HCT116 (cell line): ENCODE measurements at regions not wholly inside any gene's neighbourhood (a gene's known extent, or its start where the extent isn't known, plus 50 kb on each side); places are given as distances from the start of the nearest gene placed in this dataset.

ENCODE experiments used
- ATAC-seq: fragments of 200-7000 bp; cut with Tn5 transposase; 2 replicates; pipeline ENCODE4 v1.9.1; 2020; ENCODE audit warnings: mild to moderate bottlenecking, moderate library complexity
- BruUV-seq: library from RNA; stranded (reverse); fragments of 400-500 nt; replicated peaks from 2 replicates; lab custom pipeline; 2021; lab: Mats Ljungman, UMichigan
- CTCF ChIA-PET: fragments of 300-600 bp; sonication (Branson Sonifier 250); formaldehyde crosslinking; loops from one replicate; lab custom pipeline; 2021; ENCODE audit warnings: antibody characterized with exemption; lab: Charles Lee
- POLR2A ChIA-PET: fragments of 300-600, 350-600 bp; sonication (Branson Sonifier 250); formaldehyde crosslinking; loops from one replicate; lab custom pipeline; 2021; ENCODE audit warnings: antibody characterized with exemption; lab: Charles Lee
- RAD21 ChIA-PET, 2 experiments: fragments of 300-600 bp; sonication (Branson Sonifier 250); formaldehyde crosslinking; loops; one replicate each; lab custom pipeline; 2023; ENCODE audit warnings: low total read pairs in 2 of 2; ENCODE audit not compliant: uncharacterized antibody in 2 of 2, unreplicated experiment in 2 of 2, low non-redundant PET in 1 of 2; lab: Charles Lee
- DNase-seq: peaks from one replicate; pipeline ENCODE4 v3.0.0-alpha.2; 2010; ENCODE audit warnings: low read depth, low spot score
- H2AFZ ChIP-seq: fragments of 200-600 bp; shearing (Covaris generic), sonication (generic); 2 replicates; pipeline ENCODE4 v1.6.1; 2017; ENCODE audit warnings: low read depth, mixed run types, mixed read lengths, antibody characterized with exemption, low read length; ENCODE audit not compliant: poor library complexity, severe bottlenecking
- H3K27ac ChIP-seq: 2 replicates; pipeline ENCODE4 v1.5.1; 2012; ENCODE audit warnings: low read depth, low read length
- H3K27me3 ChIP-seq: fragments of 200-600 bp; sonication (generic); 2 replicates; pipeline ENCODE4 v1.6.1; 2016; ENCODE audit warnings: mixed run types, low read length, mixed read lengths; ENCODE audit not compliant: insufficient read depth
- H3K36me3 ChIP-seq, 2 experiments: fragments of 200-500 bp in 1 of 2; fragments of 200-600 bp in 1 of 2; sonication (Bioruptor generic) in 1 of 2; sonication (generic) in 1 of 2; 2 replicates each; pipeline versions ENCODE4 v1.5.1 to v1.6.1; 2014 to 2016; ENCODE audit warnings: low read length in 2 of 2, inconsistent platforms in 1 of 2, mixed read lengths in 1 of 2, mixed run types in 1 of 2; ENCODE audit not compliant: insufficient read depth in 2 of 2, control insufficient read depth in 1 of 2
- H3K4me1 ChIP-seq, 2 experiments: fragments of 200-600 bp in 1 of 2; sonication (generic) in 1 of 2; 2 replicates each; pipeline versions ENCODE4 v1.5.1 to v1.6.1; 2012 to 2017; ENCODE audit warnings: low read length in 2 of 2, inconsistent platforms in 1 of 2, mild to moderate bottlenecking in 1 of 2, mixed read lengths in 1 of 2, mixed run types in 1 of 2, moderate library complexity in 1 of 2; ENCODE audit not compliant: insufficient read depth in 2 of 2, control insufficient read depth in 1 of 2
- H3K4me2 ChIP-seq: fragments of 200-600 bp; sonication (generic); 2 replicates; pipeline ENCODE4 v1.6.1; 2017; ENCODE audit warnings: mixed run types, low read length, mixed read lengths
- H3K4me3 ChIP-seq, 2 experiments: fragments of 200-600 bp in 1 of 2; sonication (generic) in 1 of 2; replicated peaks in 1 of 2; 2 replicates each; pipeline ENCODE4 v1.5.1; 2011 to 2016; ENCODE audit warnings: low read length in 2 of 2, control low read depth in 1 of 2, low read depth in 1 of 2, mild to moderate bottlenecking in 1 of 2, mixed read lengths in 1 of 2, mixed run types in 1 of 2
- H3K79me2 ChIP-seq: fragments of 200-600 bp; sonication (generic); 2 replicates; pipeline ENCODE4 v1.6.1; 2017; ENCODE audit warnings: mild to moderate bottlenecking, mixed run types, low read length, moderate library complexity, mixed read lengths; ENCODE audit not compliant: insufficient read depth
- H3K9ac ChIP-seq: fragments of 200-600 bp; sonication (generic); 2 replicates; pipeline ENCODE4 v1.6.1; 2016; ENCODE audit warnings: low read length, mixed read lengths
- H3K9me2 ChIP-seq: fragments of 200-600 bp; sonication (generic), shearing (Covaris generic); 2 replicates; pipeline ENCODE4 v1.6.1; 2017; ENCODE audit warnings: mixed run types, mild to moderate bottlenecking, moderate library complexity; ENCODE audit not compliant: insufficient read depth
- H3K9me3 ChIP-seq, 2 experiments: fragments of 200-500 bp in 1 of 2; fragments of 200-600 bp in 1 of 2; sonication (Bioruptor generic) in 1 of 2; sonication (generic) in 1 of 2; 2 replicates each; pipeline ENCODE4 v1.6.1; 2014 to 2017; ENCODE audit warnings: low read length in 2 of 2, mixed read lengths in 2 of 2, inconsistent platforms in 1 of 2, low read depth in 1 of 2, mild to moderate bottlenecking in 1 of 2, mixed run types in 1 of 2, moderate library complexity in 1 of 2; ENCODE audit not compliant: control insufficient read depth in 1 of 2, insufficient read depth in 1 of 2
- H4K20me1 ChIP-seq: fragments of 200-600 bp; sonication (generic), shearing (Covaris generic); 2 replicates; pipeline ENCODE4 v1.6.1; 2017; ENCODE audit warnings: mixed run types, mild to moderate bottlenecking, moderate library complexity; ENCODE audit not compliant: insufficient read depth
- CBX3 ChIP-seq: IDR thresholded peaks from 2 replicates; pipeline ENCODE4 v1.6.1; 2012; ENCODE audit warnings: low read depth
- CEBPB ChIP-seq: IDR thresholded peaks from 2 replicates; pipeline ENCODE4 v1.6.1; 2012; ENCODE audit warnings: low read depth
- ELF1 ChIP-seq: IDR thresholded peaks from 2 replicates; pipeline ENCODE4 v1.6.1; 2012; ENCODE audit warnings: low read depth, borderline replicate concordance
- EZH2 ChIP-seq: fragments of 200-600 bp; sonication (generic); IDR thresholded peaks from 2 replicates; pipeline ENCODE4 v1.6.1; 2017; ENCODE audit warnings: antibody characterized with exemption, mixed run types
- EZH2phosphoT487 ChIP-seq: fragments of 200-600 bp; IDR thresholded peaks from 2 replicates; pipeline ENCODE4 v1.6.1; 2018; ENCODE audit warnings: antibody characterized with exemption, borderline replicate concordance
- FOSL1 ChIP-seq: IDR thresholded peaks from 2 replicates; pipeline ENCODE4 v1.6.1; 2012; ENCODE audit warnings: low read depth
- POLR2A ChIP-seq: IDR thresholded peaks from 2 replicates; pipeline ENCODE4 v1.7.0; 2011; ENCODE audit warnings: borderline replicate concordance; ENCODE audit not compliant: insufficient read depth, insufficient read length; ENCODE audit errors: extremely low read depth
- SIN3A ChIP-seq: IDR thresholded peaks from 2 replicates; pipeline ENCODE4 v1.6.1; 2012; ENCODE audit warnings: low read depth
- ZFX ChIP-seq: fragments of 450-650 bp; IDR thresholded peaks from 2 replicates; pipeline ENCODE4 v1.6.1; 2017
- ZNF274 ChIP-seq: fragments of 200-500 bp; sonication (Bioruptor generic); IDR thresholded peaks from 2 replicates; pipeline ENCODE4 v1.6.1; 2014; ENCODE audit warnings: mild to moderate bottlenecking, low read depth, low read length, inconsistent platforms
- intact Hi-C: fragments of 100-400 bp; cut with micrococcal nuclease; formaldehyde crosslinking; loops from 2 replicates; pipeline ENCODE4 v1.10.0; 2022
- TF ChIP-seq, protein P1 (sequence below), 3 experiments: fragments of 200-600 bp in 1 of 3; sonication (generic) in 1 of 3; IDR thresholded peaks in 2 of 3; conservative IDR thresholded peaks in 1 of 3; 2 replicates each; pipeline ENCODE4 v1.5.1; 2012 to 2017; ENCODE audit warnings: low read depth in 2 of 3, low read length in 2 of 3, antibody characterized with exemption in 1 of 3, borderline replicate concordance in 1 of 3, control low read depth in 1 of 3, mild to moderate bottlenecking in 1 of 3, mixed read lengths in 1 of 3, mixed run types in 1 of 3, moderate library complexity in 1 of 3; ENCODE audit not compliant: insufficient read depth in 1 of 3
- TF ChIP-seq, protein P2 (sequence below): IDR thresholded peaks from 2 replicates; pipeline ENCODE4 v1.6.1; 2012; ENCODE audit warnings: low read depth
- TF ChIP-seq, protein P3 (sequence below): IDR thresholded peaks from 2 replicates; pipeline ENCODE4 v1.6.1; 2011; ENCODE audit warnings: mild to moderate bottlenecking, low read length, moderate library complexity; ENCODE audit not compliant: insufficient replicate concordance; ENCODE audit errors: extremely low read depth
- TF ChIP-seq, protein P4 (sequence below): IDR thresholded peaks from 2 replicates; pipeline ENCODE4 v1.6.1; 2012

DNA sequence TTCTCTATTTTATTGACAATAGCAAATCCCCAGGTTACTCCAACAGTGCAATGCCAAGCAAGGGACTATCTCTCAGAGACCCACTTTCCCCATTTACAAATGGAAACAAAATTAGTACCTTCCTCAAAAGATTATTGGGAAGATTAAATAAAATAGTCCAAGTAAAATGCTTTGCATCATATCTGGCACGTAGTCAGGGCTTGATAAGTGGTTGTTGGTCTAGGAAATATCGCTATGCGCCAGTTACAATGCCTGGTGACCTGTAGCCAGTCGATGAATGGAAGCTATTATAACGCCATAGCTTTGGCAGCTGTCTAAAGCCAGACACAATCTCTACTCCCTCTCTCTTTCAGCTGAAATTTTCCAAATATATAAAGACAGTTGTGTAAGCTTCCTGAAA is 220.3 kb downstream of the RAP2A start:
- intact Hi-C loops = no loop called here
- DNase-seq = no peak
- Histone ChIP-seq H3K4me3 (no peak overlapping the region), H2AFZ (no peak overlapping the region), H3K36me3 (no peaks in the 10 kb centered on the region), H3K9me2 (no peaks in the 10 kb centered on the region), H3K27me3 (no peaks in the 10 kb centered on the region), H3K27ac (no peak overlapping the region), H3K9me3 (no peaks in the 10 kb centered on the region), H4K20me1 (no peaks in the 10 kb centered on the region), H3K79me2 (no peaks in the 10 kb centered on the region), H3K9ac (no peak overlapping the region), H3K4me2 (no peak overlapping the region), H3K4me1 (no peaks in the 10 kb centered on the region)
- ATAC-seq = no peak
- BruUV-seq = no TSS peak
- ChIA-PET CTCF (no interaction called here), POLR2A (no interaction called here), RAD21 (no interaction called here)
- TF ChIP-seq SIN3A (no peak), ELF1 (no peak), POLR2A (no peak), CBX3 (no peak), EZH2phosphoT487 (no peak), ZNF274 (no peak), ZFX (no peak), CEBPB (no peak), FOSL1 (no peak), EZH2 (no peak)
- TF ChIP-seq, protein P1, sequence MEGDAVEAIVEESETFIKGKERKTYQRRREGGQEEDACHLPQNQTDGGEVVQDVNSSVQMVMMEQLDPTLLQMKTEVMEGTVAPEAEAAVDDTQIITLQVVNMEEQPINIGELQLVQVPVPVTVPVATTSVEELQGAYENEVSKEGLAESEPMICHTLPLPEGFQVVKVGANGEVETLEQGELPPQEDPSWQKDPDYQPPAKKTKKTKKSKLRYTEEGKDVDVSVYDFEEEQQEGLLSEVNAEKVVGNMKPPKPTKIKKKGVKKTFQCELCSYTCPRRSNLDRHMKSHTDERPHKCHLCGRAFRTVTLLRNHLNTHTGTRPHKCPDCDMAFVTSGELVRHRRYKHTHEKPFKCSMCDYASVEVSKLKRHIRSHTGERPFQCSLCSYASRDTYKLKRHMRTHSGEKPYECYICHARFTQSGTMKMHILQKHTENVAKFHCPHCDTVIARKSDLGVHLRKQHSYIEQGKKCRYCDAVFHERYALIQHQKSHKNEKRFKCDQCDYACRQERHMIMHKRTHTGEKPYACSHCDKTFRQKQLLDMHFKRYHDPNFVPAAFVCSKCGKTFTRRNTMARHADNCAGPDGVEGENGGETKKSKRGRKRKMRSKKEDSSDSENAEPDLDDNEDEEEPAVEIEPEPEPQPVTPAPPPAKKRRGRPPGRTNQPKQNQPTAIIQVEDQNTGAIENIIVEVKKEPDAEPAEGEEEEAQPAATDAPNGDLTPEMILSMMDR (IDR thresholded peaks at IDR 0.05 in 2 of 3, conservative IDR thresholded peaks at IDR 0.05 in 1 of 3; ENCODE audit: borderline replicate concordance in 1 of 3, insufficient read depth in 1 of 3, low read depth in 2 of 3, low read length in 2 of 3) = no peak
- TF ChIP-seq, protein P2, sequence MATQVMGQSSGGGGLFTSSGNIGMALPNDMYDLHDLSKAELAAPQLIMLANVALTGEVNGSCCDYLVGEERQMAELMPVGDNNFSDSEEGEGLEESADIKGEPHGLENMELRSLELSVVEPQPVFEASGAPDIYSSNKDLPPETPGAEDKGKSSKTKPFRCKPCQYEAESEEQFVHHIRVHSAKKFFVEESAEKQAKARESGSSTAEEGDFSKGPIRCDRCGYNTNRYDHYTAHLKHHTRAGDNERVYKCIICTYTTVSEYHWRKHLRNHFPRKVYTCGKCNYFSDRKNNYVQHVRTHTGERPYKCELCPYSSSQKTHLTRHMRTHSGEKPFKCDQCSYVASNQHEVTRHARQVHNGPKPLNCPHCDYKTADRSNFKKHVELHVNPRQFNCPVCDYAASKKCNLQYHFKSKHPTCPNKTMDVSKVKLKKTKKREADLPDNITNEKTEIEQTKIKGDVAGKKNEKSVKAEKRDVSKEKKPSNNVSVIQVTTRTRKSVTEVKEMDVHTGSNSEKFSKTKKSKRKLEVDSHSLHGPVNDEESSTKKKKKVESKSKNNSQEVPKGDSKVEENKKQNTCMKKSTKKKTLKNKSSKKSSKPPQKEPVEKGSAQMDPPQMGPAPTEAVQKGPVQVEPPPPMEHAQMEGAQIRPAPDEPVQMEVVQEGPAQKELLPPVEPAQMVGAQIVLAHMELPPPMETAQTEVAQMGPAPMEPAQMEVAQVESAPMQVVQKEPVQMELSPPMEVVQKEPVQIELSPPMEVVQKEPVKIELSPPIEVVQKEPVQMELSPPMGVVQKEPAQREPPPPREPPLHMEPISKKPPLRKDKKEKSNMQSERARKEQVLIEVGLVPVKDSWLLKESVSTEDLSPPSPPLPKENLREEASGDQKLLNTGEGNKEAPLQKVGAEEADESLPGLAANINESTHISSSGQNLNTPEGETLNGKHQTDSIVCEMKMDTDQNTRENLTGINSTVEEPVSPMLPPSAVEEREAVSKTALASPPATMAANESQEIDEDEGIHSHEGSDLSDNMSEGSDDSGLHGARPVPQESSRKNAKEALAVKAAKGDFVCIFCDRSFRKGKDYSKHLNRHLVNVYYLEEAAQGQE = no peak
- TF ChIP-seq, protein P3, sequence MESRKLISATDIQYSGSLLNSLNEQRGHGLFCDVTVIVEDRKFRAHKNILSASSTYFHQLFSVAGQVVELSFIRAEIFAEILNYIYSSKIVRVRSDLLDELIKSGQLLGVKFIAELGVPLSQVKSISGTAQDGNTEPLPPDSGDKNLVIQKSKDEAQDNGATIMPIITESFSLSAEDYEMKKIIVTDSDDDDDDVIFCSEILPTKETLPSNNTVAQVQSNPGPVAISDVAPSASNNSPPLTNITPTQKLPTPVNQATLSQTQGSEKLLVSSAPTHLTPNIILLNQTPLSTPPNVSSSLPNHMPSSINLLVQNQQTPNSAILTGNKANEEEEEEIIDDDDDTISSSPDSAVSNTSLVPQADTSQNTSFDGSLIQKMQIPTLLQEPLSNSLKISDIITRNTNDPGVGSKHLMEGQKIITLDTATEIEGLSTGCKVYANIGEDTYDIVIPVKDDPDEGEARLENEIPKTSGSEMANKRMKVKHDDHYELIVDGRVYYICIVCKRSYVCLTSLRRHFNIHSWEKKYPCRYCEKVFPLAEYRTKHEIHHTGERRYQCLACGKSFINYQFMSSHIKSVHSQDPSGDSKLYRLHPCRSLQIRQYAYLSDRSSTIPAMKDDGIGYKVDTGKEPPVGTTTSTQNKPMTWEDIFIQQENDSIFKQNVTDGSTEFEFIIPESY = no peak
- TF ChIP-seq, protein P4, sequence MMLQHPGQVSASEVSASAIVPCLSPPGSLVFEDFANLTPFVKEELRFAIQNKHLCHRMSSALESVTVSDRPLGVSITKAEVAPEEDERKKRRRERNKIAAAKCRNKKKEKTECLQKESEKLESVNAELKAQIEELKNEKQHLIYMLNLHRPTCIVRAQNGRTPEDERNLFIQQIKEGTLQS = no peak
